ENCODE measurements at regions not wholly inside any gene's neighbourhood (a gene's known extent, or its start where the extent isn't known, plus 50 kb on each side); places are given as distances from the start of the nearest gene placed in this dataset.
A peak's percentile ranks its signal among the peaks of the same experiment; 100 is the strongest.

GRCh38 chr10:10318856-10319255 is 698.8 kb upstream of the CELF2 start:
- Histone ChIP-seq H3K27ac (ENCODE audit: low read depth in 1 of 3, low read length in 2 of 3) (no peak overlapping the region), H3K4me3 (ENCODE audit: low read depth in 1 of 3, low read length in 3 of 3) (no peak overlapping the region), H3K4me1 (ENCODE audit: control insufficient read depth in 3 of 3, insufficient read depth in 2 of 3, low read depth in 1 of 3, low read length in 2 of 3) (no peaks in the 10 kb centered on the region), H3K27me3 (ENCODE audit: control insufficient read depth in 3 of 3, insufficient read depth in 3 of 3, low read length in 3 of 3) (no peaks in the 10 kb centered on the region), H3K36me3 (ENCODE audit: control insufficient read depth in 3 of 3, insufficient read depth in 2 of 3, low read depth in 1 of 3, low read length in 3 of 3) (no peaks in the 10 kb centered on the region), H3K9me3 (ENCODE audit: control insufficient read depth in 2 of 2, insufficient read depth in 1 of 2, low read depth in 1 of 2, low read length in 1 of 2) (no peaks in the 10 kb centered on the region)
- no peak for DNase-seq
- FAIRE-seq: peak; percentile 10
- WGBS, 3 donors: 40 to 73% (median 47%) methylated on average over 1 of the region's 1 CpG

GRCh38 chr10:10320956-10321355 is 696.7 kb upstream of the CELF2 start:
- Histone ChIP-seq H3K27ac (ENCODE audit: low read depth in 1 of 3, low read length in 2 of 3) (no peak overlapping the region), H3K4me1 (ENCODE audit: control insufficient read depth in 3 of 3, insufficient read depth in 2 of 3, low read depth in 1 of 3, low read length in 2 of 3) (no peaks in the 10 kb centered on the region), H3K9me3 (ENCODE audit: control insufficient read depth in 2 of 2, insufficient read depth in 1 of 2, low read depth in 1 of 2, low read length in 1 of 2) (no peaks in the 10 kb centered on the region), H3K36me3 (ENCODE audit: control insufficient read depth in 3 of 3, insufficient read depth in 2 of 3, low read depth in 1 of 3, low read length in 3 of 3) (no peaks in the 10 kb centered on the region), H3K4me3 (ENCODE audit: low read depth in 1 of 3, low read length in 3 of 3) (no peak overlapping the region), H3K27me3 (ENCODE audit: control insufficient read depth in 3 of 3, insufficient read depth in 3 of 3, low read length in 3 of 3) (no peaks in the 10 kb centered on the region)
- no peak for FAIRE-seq
- DNase-seq: no peak
- 62 to 64% (median 63%) methylated on average over 3 of the region's 3 CpGs for WGBS, 3 donors

- no peaks in the 10 kb centered on the region for H3K4me1 ChIP-seq (ENCODE audit: control insufficient read depth in 3 of 3, insufficient read depth in 2 of 3, low read depth in 1 of 3, low read length in 2 of 3)
- no peak for FAIRE-seq
These were observed 691.6 kb upstream of the CELF2 start for GRCh38 chr10:10326116-10326515.

GRCh38 chr10:10327934-10328333 is 689.7 kb upstream of the CELF2 start:
- no peaks in the 10 kb centered on the region for H3K36me3 ChIP-seq (ENCODE audit: control insufficient read depth in 3 of 3, insufficient read depth in 2 of 3, low read depth in 1 of 3, low read length in 3 of 3)
- H3K27ac ChIP-seq (ENCODE audit: low read depth in 1 of 3, low read length in 2 of 3): no peak overlapping the region
- no peak for FAIRE-seq
- H3K4me3 ChIP-seq (ENCODE audit: low read depth in 1 of 3, low read length in 3 of 3): no peak overlapping the region
- DNase-seq: no peak
- WGBS, 3 donors: 82 to 89% (median 86%) methylated on average over 4 of the region's 4 CpGs
- H3K9me3 ChIP-seq (ENCODE audit: control insufficient read depth in 2 of 2, insufficient read depth in 1 of 2, low read depth in 1 of 2, low read length in 1 of 2): no peaks in the 10 kb centered on the region
- no peaks in the 10 kb centered on the region for H3K4me1 ChIP-seq (ENCODE audit: control insufficient read depth in 3 of 3, insufficient read depth in 2 of 3, low read depth in 1 of 3, low read length in 2 of 3)
- H3K27me3 ChIP-seq (ENCODE audit: control insufficient read depth in 3 of 3, insufficient read depth in 3 of 3, low read length in 3 of 3): no peaks in the 10 kb centered on the region

More at GRCh38 chr10:10326116-10326515, 691.6 kb upstream of the CELF2 start:
- Histone ChIP-seq H3K27me3 (ENCODE audit: control insufficient read depth in 3 of 3, insufficient read depth in 3 of 3, low read length in 3 of 3) (no peaks in the 10 kb centered on the region), H3K36me3 (ENCODE audit: control insufficient read depth in 3 of 3, insufficient read depth in 2 of 3, low read depth in 1 of 3, low read length in 3 of 3) (no peaks in the 10 kb centered on the region), H3K9me3 (ENCODE audit: control insufficient read depth in 2 of 2, insufficient read depth in 1 of 2, low read depth in 1 of 2, low read length in 1 of 2) (no peaks in the 10 kb centered on the region), H3K4me3 (ENCODE audit: low read depth in 1 of 3, low read length in 3 of 3) (no peak overlapping the region), H3K27ac (ENCODE audit: low read depth in 1 of 3, low read length in 2 of 3) (no peak overlapping the region)
- 70 to 78% (median 76%) methylated on average over 4 of the region's 4 CpGs for WGBS, 3 donors
- DNase-seq: no peak

GRCh38 chr10:10330418-10330817 is 687.3 kb upstream of the CELF2 start:
- no peaks in the 10 kb centered on the region for H3K9me3 ChIP-seq (ENCODE audit: control insufficient read depth in 2 of 2, insufficient read depth in 1 of 2, low read depth in 1 of 2, low read length in 1 of 2)
- no peak overlapping the region for H3K27ac ChIP-seq (ENCODE audit: low read depth in 1 of 3, low read length in 2 of 3)
- no peaks in the 10 kb centered on the region for H3K4me1 ChIP-seq (ENCODE audit: control insufficient read depth in 3 of 3, insufficient read depth in 2 of 3, low read depth in 1 of 3, low read length in 2 of 3)
- WGBS, 3 donors: 63 to 75% (median 73%) methylated on average over 5 of the region's 5 CpGs
- DNase-seq (no peak), FAIRE-seq (no peak)
- H3K27me3 ChIP-seq (ENCODE audit: control insufficient read depth in 3 of 3, insufficient read depth in 3 of 3, low read length in 3 of 3): no peaks in the 10 kb centered on the region
- H3K36me3 ChIP-seq (ENCODE audit: control insufficient read depth in 3 of 3, insufficient read depth in 2 of 3, low read depth in 1 of 3, low read length in 3 of 3): no peaks in the 10 kb centered on the region
- no peak overlapping the region for H3K4me3 ChIP-seq (ENCODE audit: low read depth in 1 of 3, low read length in 3 of 3)

- H3K4me3 ChIP-seq (ENCODE audit: low read depth in 1 of 3, low read length in 3 of 3): no peak overlapping the region
- FAIRE-seq: no peak
- WGBS, 3 donors: 64 to 80% (median 67%) methylated on average over 2 of the region's 2 CpGs
- no peak overlapping the region for H3K27ac ChIP-seq (ENCODE audit: low read depth in 1 of 3, low read length in 2 of 3)
- H3K27me3 ChIP-seq (ENCODE audit: control insufficient read depth in 3 of 3, insufficient read depth in 3 of 3, low read length in 3 of 3): no peaks in the 10 kb centered on the region
- no peak for DNase-seq
- no peaks in the 10 kb centered on the region for H3K36me3 ChIP-seq (ENCODE audit: control insufficient read depth in 3 of 3, insufficient read depth in 2 of 3, low read depth in 1 of 3, low read length in 3 of 3)
- no peaks in the 10 kb centered on the region for H3K4me1 ChIP-seq (ENCODE audit: control insufficient read depth in 3 of 3, insufficient read depth in 2 of 3, low read depth in 1 of 3, low read length in 2 of 3)
- H3K9me3 ChIP-seq (ENCODE audit: control insufficient read depth in 2 of 2, insufficient read depth in 1 of 2, low read depth in 1 of 2, low read length in 1 of 2): no peaks in the 10 kb centered on the region
These were observed 684.9 kb upstream of the CELF2 start for GRCh38 chr10:10332786-10333185.

GRCh38 chr10:10333622-10334021 is 684.0 kb upstream of the CELF2 start:
- no peaks in the 10 kb centered on the region for H3K27me3 ChIP-seq (ENCODE audit: control insufficient read depth in 3 of 3, insufficient read depth in 3 of 3, low read length in 3 of 3)
- DNase-seq: no peak

GRCh38 chr10:10338339-10338738 is 679.3 kb upstream of the CELF2 start:
- H3K27ac ChIP-seq (ENCODE audit: low read depth in 1 of 3, low read length in 2 of 3): no peak overlapping the region
- H3K4me3 ChIP-seq (ENCODE audit: low read depth in 1 of 3, low read length in 3 of 3): no peak overlapping the region
- H3K4me1 ChIP-seq (ENCODE audit: control insufficient read depth in 3 of 3, insufficient read depth in 2 of 3, low read depth in 1 of 3, low read length in 2 of 3): no peaks in the 10 kb centered on the region
- H3K27me3 ChIP-seq (ENCODE audit: control insufficient read depth in 3 of 3, insufficient read depth in 3 of 3, low read length in 3 of 3): no peaks in the 10 kb centered on the region
- H3K36me3 ChIP-seq (ENCODE audit: control insufficient read depth in 3 of 3, insufficient read depth in 2 of 3, low read depth in 1 of 3, low read length in 3 of 3): no peaks in the 10 kb centered on the region
- FAIRE-seq (no peak), DNase-seq (no peak)
- no peaks in the 10 kb centered on the region for H3K9me3 ChIP-seq (ENCODE audit: control insufficient read depth in 2 of 2, insufficient read depth in 1 of 2, low read depth in 1 of 2, low read length in 1 of 2)
- 74 to 82% (median 81%) methylated on average over 5 of the region's 5 CpGs for WGBS, 3 donors

More at GRCh38 chr10:10333622-10334021, 684.0 kb upstream of the CELF2 start:
- FAIRE-seq: no peak
- Histone ChIP-seq H3K9me3 (ENCODE audit: control insufficient read depth in 2 of 2, insufficient read depth in 1 of 2, low read depth in 1 of 2, low read length in 1 of 2) (no peaks in the 10 kb centered on the region), H3K36me3 (ENCODE audit: control insufficient read depth in 3 of 3, insufficient read depth in 2 of 3, low read depth in 1 of 3, low read length in 3 of 3) (no peaks in the 10 kb centered on the region), H3K4me3 (ENCODE audit: low read depth in 1 of 3, low read length in 3 of 3) (no peak overlapping the region), H3K4me1 (ENCODE audit: control insufficient read depth in 3 of 3, insufficient read depth in 2 of 3, low read depth in 1 of 3, low read length in 2 of 3) (no peaks in the 10 kb centered on the region), H3K27ac (ENCODE audit: low read depth in 1 of 3, low read length in 2 of 3) (no peak overlapping the region)
- 79 to 84% (median 81%) methylated on average over 4 of the region's 4 CpGs for WGBS, 3 donors

- WGBS, 3 donors: 57 to 72% (median 70%) methylated on average over 8 of the region's 8 CpGs
- DNase-seq: no peak
These were observed 671.1 kb upstream of the CELF2 start for GRCh38 chr10:10346390-10347150.

More at GRCh38 chr10:10346390-10347150, 671.1 kb upstream of the CELF2 start:
- FAIRE-seq: no peak
- Histone ChIP-seq H3K4me3 (ENCODE audit: low read depth in 1 of 3, low read length in 3 of 3) (no peak overlapping the region), H3K9me3 (ENCODE audit: control insufficient read depth in 2 of 2, insufficient read depth in 1 of 2, low read depth in 1 of 2, low read length in 1 of 2) (no peaks in the 10 kb centered on the region), H3K4me1 (ENCODE audit: control insufficient read depth in 3 of 3, insufficient read depth in 2 of 3, low read depth in 1 of 3, low read length in 2 of 3) (no peaks in the 10 kb centered on the region), H3K27ac (ENCODE audit: low read depth in 1 of 3, low read length in 2 of 3) (no peak overlapping the region), H3K27me3 (ENCODE audit: control insufficient read depth in 3 of 3, insufficient read depth in 3 of 3, low read length in 3 of 3) (no peaks in the 10 kb centered on the region), H3K36me3 (ENCODE audit: control insufficient read depth in 3 of 3, insufficient read depth in 2 of 3, low read depth in 1 of 3, low read length in 3 of 3) (no peaks in the 10 kb centered on the region)

Data from small intestine (tissue), 7 donors.